AG04449 (cell line): ENCODE measurements at regions not wholly inside any gene's neighbourhood (a gene's known extent, or its start where the extent isn't known, plus 50 kb on each side); places are given as distances from the start of the nearest gene placed in this dataset.
"Not testable (repeated sequence)": the region's sequence is repeated elsewhere in the genome, so short reads cannot be mapped to it uniquely, and the experiment has no call there.

Source experiments
- CTCF ChIA-PET: fragments of 350-600 bp; formaldehyde crosslinking; extraction: SDS; loops from one replicate; lab custom pipeline; 2021; ENCODE audit warnings: antibody characterized with exemption; lab: Yijun Ruan, JAX
- POLR2A ChIA-PET: fragments of 400-600, 350-600 bp; formaldehyde crosslinking; extraction: SDS; loops from one replicate; lab custom pipeline; 2020; ENCODE audit warnings: antibody characterized with exemption, inconsistent platforms; lab: Yijun Ruan, JAX
- DNase-seq: peaks from one replicate; pipeline ENCODE4 v3.0.0-alpha.2; 2010; ENCODE audit warnings: low read depth, low spot score
- H3K4me3 ChIP-seq: 2 replicates; pipeline ENCODE4 v1.5.1; 2011; ENCODE audit warnings: low read depth, mild to moderate bottlenecking, control low read depth, low read length
- CTCF ChIP-seq: IDR thresholded peaks from one replicate; pipeline ENCODE4 v1.5.1; 2011; ENCODE audit warnings: mild to moderate bottlenecking, moderate library complexity, low read length, control low read depth, inconsistent platforms; ENCODE audit not compliant: insufficient read depth; ENCODE audit errors: missing control alignments

GRCh38 chr10:30747633-30748032 is 118.1 kb upstream of the LYZL2 start:
- DNase-seq, result no peak
- POLR2A ChIA-PET, result no interaction called here
- H3K4me3 ChIP-seq, result no peak overlapping the region
- no peak for TF ChIP-seq CTCF
- CTCF ChIA-PET, result interaction anchor here (0.7 to 1.3 kb wide), 2 partner anchors 17 to 1184 kb away, joined by 3 read pairs; no protein-coding TSS in a partner anchor

GRCh38 chr10:30745953-30746352 is 116.4 kb upstream of the LYZL2 start:
- no peak overlapping the region for H3K4me3 ChIP-seq
- TF ChIP-seq CTCF, result no peak
- ChIA-PET POLR2A (no interaction called here), CTCF (no interaction called here)
- DNase-seq, result no peak

- ChIA-PET POLR2A (no interaction called here), CTCF (no interaction called here)
These were observed 114.6 kb upstream of the LYZL2 start for GRCh38 chr10:30744106-30744505.

GRCh38 chr10:30743586-30743985 is 114.0 kb upstream of the LYZL2 start:
- no peak for TF ChIP-seq CTCF
- ChIA-PET POLR2A (no interaction called here), CTCF (no interaction called here)
- DNase-seq, result no peak
- no peak overlapping the region for H3K4me3 ChIP-seq

More at GRCh38 chr10:30744106-30744505, 114.6 kb upstream of the LYZL2 start:
- H3K4me3 ChIP-seq, result no peak overlapping the region
- DNase-seq, result no peak
- TF ChIP-seq CTCF, result no peak

GRCh38 chr10:30742471-30742870 is 112.9 kb upstream of the LYZL2 start:
- no peak for DNase-seq
- no peak for TF ChIP-seq CTCF
- ChIA-PET CTCF (no interaction called here), POLR2A (no interaction called here)
- no peak overlapping the region for H3K4me3 ChIP-seq

GRCh38 chr10:30740774-30741173 is 111.2 kb upstream of the LYZL2 start:
- DNase-seq, POLR2A ChIA-PET, CTCF ChIA-PET, H3K4me3 ChIP-seq: not testable (repeated sequence)

GRCh38 chr10:30738416-30738815 is 108.9 kb upstream of the LYZL2 start:
- CTCF ChIA-PET, result interaction anchor here (1.2 kb wide), 1 partner anchor 14 kb away, joined by 4 read pairs; no protein-coding TSS in a partner anchor
- no peak for TF ChIP-seq CTCF
- POLR2A ChIA-PET, result no interaction called here
- no peak for DNase-seq
- no peak overlapping the region for H3K4me3 ChIP-seq
